ENCODE measurements at regions not wholly inside any gene's neighbourhood (a gene's known extent, or its start where the extent isn't known, plus 50 kb on each side); places are given as distances from the start of the nearest gene placed in this dataset.

GRCh38 chr4:123216543-123216942 is 180.1 kb upstream of the SPRY1 start:
- CTCF ChIA-PET, result no interaction called here
- H2BK120ac ChIP-seq (ENCODE audit: low read depth, low read length), result no peak overlapping the region
- H3K79me1 ChIP-seq (ENCODE audit: low read depth in 1 of 2, low read length in 2 of 2), result no peaks in the 10 kb centered on the region
- no peak overlapping the region for H3K4ac ChIP-seq (ENCODE audit: low read depth, low read length)
- no peaks in the 10 kb centered on the region for H3K9me3 ChIP-seq (ENCODE audit: control insufficient read depth, insufficient read depth, low read length)
- no peaks in the 10 kb centered on the region for H4K20me1 ChIP-seq (ENCODE audit: insufficient read depth, low read length)
- H4K8ac ChIP-seq (ENCODE audit: low read depth in 2 of 2, low read length in 2 of 2), result no peak overlapping the region
- H3K14ac ChIP-seq (replicated peaks; ENCODE audit: low read depth, low read length), result no peak overlapping the region
- DNase-seq (no peak), ATAC-seq (ENCODE audit: low read depth) (no peak)
- no peak overlapping the region for H3K9ac ChIP-seq (ENCODE audit: low read depth, low read length)
- no peak overlapping the region for H3K4me3 ChIP-seq (ENCODE audit: insufficient read depth, low read depth, low read length)
- no peaks in the 10 kb centered on the region for H3K36me3 ChIP-seq (ENCODE audit: control insufficient read depth, insufficient read depth, low read length)
- no peak overlapping the region for H4K91ac ChIP-seq (ENCODE audit: insufficient read depth, low read depth, low read length)
- H3K9me1 ChIP-seq (ENCODE audit: insufficient read depth, low read length), result no peaks in the 10 kb centered on the region
- no peak overlapping the region for H2AK9ac ChIP-seq (replicated peaks; ENCODE audit: low read depth, low read length, poor library complexity)
- in situ Hi-C loops (cut with MboI; ENCODE audit: low sequenced_read_pairs), result no loop called here
- no peak overlapping the region for H3K23ac ChIP-seq (ENCODE audit: low read depth, low read length)
- dilution Hi-C loops (cut with HindIII; ENCODE audit: low sequenced_read_pairs, unreplicated experiment), result no loop called here
- H2AFZ ChIP-seq (replicated peaks; ENCODE audit: low read length, poor library complexity), result no peak overlapping the region
- no peak overlapping the region for H2AK5ac ChIP-seq (ENCODE audit: low read depth, low read length)
- H2BK15ac ChIP-seq (ENCODE audit: low read depth, low read length), result no peak overlapping the region
- no peak overlapping the region for H3K4me2 ChIP-seq (ENCODE audit: low read depth, low read length)
- H3K56ac ChIP-seq (ENCODE audit: extremely low read depth, insufficient read depth, low read length), result no peak overlapping the region
- H3K27ac ChIP-seq (ENCODE audit: insufficient read depth, low read length), result no peak overlapping the region
- intact Hi-C loops (cut with micrococcal nuclease), result no loop called here
- H3K18ac ChIP-seq (ENCODE audit: low read depth, low read length), result no peak overlapping the region
- POLR2A ChIA-PET (ENCODE audit: unreplicated experiment), result no interaction called here
- no peak overlapping the region for H4K5ac ChIP-seq (ENCODE audit: low read depth, low read length)
- no peak overlapping the region for H2BK5ac ChIP-seq (ENCODE audit: low read depth, low read length, poor library complexity, severe bottlenecking)
- TF ChIP-seq BHLHE40 (IDR thresholded peaks at IDR 0.05; ENCODE audit: low read depth, low read length), result no peak
- TF ChIP-seq ELK1 (IDR thresholded peaks at IDR 0.05; ENCODE audit: borderline replicate concordance, low read depth, low read length), result no peak
- no peak for TF ChIP-seq NFE2L2 (IDR thresholded peaks at IDR 0.05; ENCODE audit: low read depth, low read length)
- 40% methylated on average over 1 of the region's 1 CpG; no CpG with 5 or more reads in 1 of the 2 experiments for WGBS, 2 experiments (ENCODE audit: extremely low coverage in 2 of 2, insufficient read length in 1 of 2)
- no peaks in the 10 kb centered on the region for H3K4me1 ChIP-seq (ENCODE audit: control insufficient read depth, insufficient read depth, low read length)
- BruUV-seq (replicated peaks), result no TSS peak
- H2BK20ac ChIP-seq (ENCODE audit: low read depth, low read length), result no peak overlapping the region
- H3K27me3 ChIP-seq (ENCODE audit: control insufficient read depth, insufficient read depth, low read length), result no peaks in the 10 kb centered on the region
